Colonic mucosa (tissue), 4 donors: ENCODE measurements at regions not wholly inside any gene's neighbourhood (a gene's known extent, or its start where the extent isn't known, plus 50 kb on each side); places are given as distances from the start of the nearest gene placed in this dataset.

Source experiments
- DNase-seq: peaks from one replicate; pipeline ENCODE4 v3.0.0-alpha.2; 2020
- H3K27ac ChIP-seq: fragments of 200-600 bp; one replicate; pipeline ENCODE4 v1.8.0; 2021
- H3K27me3 ChIP-seq: fragments of 200-600 bp; one replicate; pipeline ENCODE4 v1.8.0; 2021
- H3K36me3 ChIP-seq: fragments of 200-600 bp; one replicate; pipeline ENCODE4 v1.8.0; 2021
- H3K4me1 ChIP-seq: fragments of 200-600 bp; one replicate; pipeline ENCODE4 v1.8.0; 2021; ENCODE audit warnings: mild to moderate bottlenecking
- H3K4me3 ChIP-seq: fragments of 200-600 bp; one replicate; pipeline ENCODE4 v1.8.0; 2021
- H3K9ac ChIP-seq, 2 donors: one replicate each; pipeline ENCODE4 v1.7.0; 2013; ENCODE audit warnings: control low read depth in 2 of 2, low read depth in 2 of 2, low read length in 2 of 2
- H3K9me3 ChIP-seq: fragments of 200-600 bp; one replicate; pipeline ENCODE4 v1.8.0; 2021
- intact Hi-C: fragments of 100-400 bp; cut with DNase I; formaldehyde crosslinking; loops from one replicate; pipeline ENCODE4 v1.14.1; 2022
- TF ChIP-seq, protein P1 (sequence below): fragments of 200-600 bp; IDR thresholded peaks from one replicate; pipeline ENCODE4 v1.8.0; 2022; ENCODE audit warnings: antibody characterized with exemption, mild to moderate bottlenecking
- donor health status: healthy.
- donor health status: DM: no; HTN: no; CAD: no.
- donor health status: DM: no; HTN: no; CAD: no.

DNA sequence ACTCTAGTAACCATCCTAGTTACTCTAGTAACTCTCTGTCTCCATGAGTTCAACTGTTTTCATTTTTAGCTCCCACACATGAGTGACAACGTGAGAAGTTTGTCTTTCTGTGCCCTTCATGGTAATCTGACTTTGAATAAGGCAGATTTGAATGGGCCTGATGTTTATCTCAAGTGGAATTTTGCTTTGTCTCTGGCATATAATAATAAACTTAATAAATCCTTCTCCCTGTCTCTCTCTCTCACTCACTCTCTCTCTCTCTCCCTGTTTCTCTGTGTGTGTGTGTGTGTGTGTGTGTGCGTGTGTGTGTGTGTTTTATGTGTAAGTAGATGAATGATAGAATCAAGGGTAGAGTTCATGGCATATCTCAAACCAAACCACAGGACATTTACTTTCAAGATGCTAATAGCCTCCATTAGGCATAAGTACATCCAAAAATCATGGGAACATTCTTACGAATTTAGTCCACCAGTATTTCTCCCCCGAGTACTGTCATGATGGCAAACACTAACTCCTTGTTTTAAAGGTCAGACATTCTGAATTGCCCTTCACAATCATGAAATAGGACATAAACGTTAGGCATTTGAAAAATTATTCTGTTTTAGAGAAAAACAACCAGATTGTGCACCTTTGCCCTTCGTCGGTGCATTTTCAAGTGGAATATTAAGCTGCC is 193.1 kb downstream of the SPATA18 start:
- Histone ChIP-seq H3K27ac (no peak overlapping the region), H3K4me3 (no peak overlapping the region), H3K9me3 (no peaks in the 10 kb centered on the region), H3K36me3 (no peaks in the 10 kb centered on the region), H3K4me1 (no peaks in the 10 kb centered on the region), H3K27me3 (no peaks in the 10 kb centered on the region), H3K9ac (no peak overlapping the region)
- TF ChIP-seq, protein P1, sequence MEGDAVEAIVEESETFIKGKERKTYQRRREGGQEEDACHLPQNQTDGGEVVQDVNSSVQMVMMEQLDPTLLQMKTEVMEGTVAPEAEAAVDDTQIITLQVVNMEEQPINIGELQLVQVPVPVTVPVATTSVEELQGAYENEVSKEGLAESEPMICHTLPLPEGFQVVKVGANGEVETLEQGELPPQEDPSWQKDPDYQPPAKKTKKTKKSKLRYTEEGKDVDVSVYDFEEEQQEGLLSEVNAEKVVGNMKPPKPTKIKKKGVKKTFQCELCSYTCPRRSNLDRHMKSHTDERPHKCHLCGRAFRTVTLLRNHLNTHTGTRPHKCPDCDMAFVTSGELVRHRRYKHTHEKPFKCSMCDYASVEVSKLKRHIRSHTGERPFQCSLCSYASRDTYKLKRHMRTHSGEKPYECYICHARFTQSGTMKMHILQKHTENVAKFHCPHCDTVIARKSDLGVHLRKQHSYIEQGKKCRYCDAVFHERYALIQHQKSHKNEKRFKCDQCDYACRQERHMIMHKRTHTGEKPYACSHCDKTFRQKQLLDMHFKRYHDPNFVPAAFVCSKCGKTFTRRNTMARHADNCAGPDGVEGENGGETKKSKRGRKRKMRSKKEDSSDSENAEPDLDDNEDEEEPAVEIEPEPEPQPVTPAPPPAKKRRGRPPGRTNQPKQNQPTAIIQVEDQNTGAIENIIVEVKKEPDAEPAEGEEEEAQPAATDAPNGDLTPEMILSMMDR: no peak
- intact Hi-C loops: no loop called here
- no peak for DNase-seq

DNA sequence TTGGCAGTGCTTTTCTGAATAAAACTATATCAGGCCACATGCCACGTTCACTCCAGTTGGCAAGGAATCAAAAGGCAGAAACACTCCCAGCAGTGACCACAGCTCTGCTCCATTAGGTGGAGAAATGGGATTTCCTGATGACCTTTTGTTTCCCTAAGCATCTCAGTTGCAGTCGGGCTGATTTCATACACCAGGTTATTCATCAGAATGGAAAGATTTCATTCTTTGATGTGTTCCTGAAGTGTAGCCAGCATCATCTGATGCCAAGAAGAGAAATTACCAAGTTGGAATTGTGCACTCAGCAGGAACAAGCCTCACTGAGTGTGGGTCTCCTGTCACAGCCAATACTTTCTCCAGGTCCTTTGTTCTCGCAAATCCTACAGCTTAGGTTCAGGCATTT is 193.7 kb downstream of the SPATA18 start:
- no peak for DNase-seq
- H3K27me3 ChIP-seq: no peaks in the 10 kb centered on the region
- H3K4me1 ChIP-seq: no peaks in the 10 kb centered on the region
- H3K9me3 ChIP-seq: no peaks in the 10 kb centered on the region
- no peaks in the 10 kb centered on the region for H3K36me3 ChIP-seq
- intact Hi-C loops: no loop called here
- H3K4me3 ChIP-seq: no peak overlapping the region
- TF ChIP-seq, protein P1: no peak
- no peak overlapping the region for H3K9ac ChIP-seq
- no peak overlapping the region for H3K27ac ChIP-seq

GRCh38 chr4:52246827-52247226 is 195.7 kb downstream of the SPATA18 start:
- TF ChIP-seq, protein P1: no peak
- Histone ChIP-seq H3K9me3 (no peaks in the 10 kb centered on the region), H3K4me3 (no peak overlapping the region), H3K27ac (no peak overlapping the region), H3K9ac (no peak overlapping the region), H3K36me3 (no peaks in the 10 kb centered on the region), H3K4me1 (no peaks in the 10 kb centered on the region), H3K27me3 (no peaks in the 10 kb centered on the region)
- intact Hi-C loops: no loop called here
- DNase-seq: no peak

GRCh38 chr4:52247941-52248340 is 196.8 kb downstream of the SPATA18 start:
- H3K27me3 ChIP-seq: no peaks in the 10 kb centered on the region
- H3K9ac ChIP-seq: no peak overlapping the region
- TF ChIP-seq, protein P1: no peak
- no peak overlapping the region for H3K27ac ChIP-seq
- no peaks in the 10 kb centered on the region for H3K9me3 ChIP-seq
- no peaks in the 10 kb centered on the region for H3K36me3 ChIP-seq
- intact Hi-C loops: no loop called here
- DNase-seq: no peak
- H3K4me1 ChIP-seq: no peaks in the 10 kb centered on the region
- H3K4me3 ChIP-seq: no peak overlapping the region

GRCh38 chr4:52248820-52249219 is 197.7 kb downstream of the SPATA18 start:
- no peaks in the 10 kb centered on the region for H3K9me3 ChIP-seq
- intact Hi-C loops: no loop called here

More at GRCh38 chr4:52248820-52249219, 197.7 kb downstream of the SPATA18 start:
- TF ChIP-seq, protein P1: no peak
- DNase-seq: no peak
- no peak overlapping the region for H3K27ac ChIP-seq
- H3K4me3 ChIP-seq: no peak overlapping the region
- no peaks in the 10 kb centered on the region for H3K27me3 ChIP-seq
- H3K4me1 ChIP-seq: no peaks in the 10 kb centered on the region
- no peak overlapping the region for H3K9ac ChIP-seq
- no peaks in the 10 kb centered on the region for H3K36me3 ChIP-seq
